Ascending aorta (tissue), 2 donors: ENCODE measurements at regions not wholly inside any gene's neighbourhood (a gene's known extent, or its start where the extent isn't known, plus 50 kb on each side); places are given as distances from the start of the nearest gene placed in this dataset.
A peak's percentile ranks its signal among the peaks of the same experiment; 100 is the strongest.

Source experiments
- DNase-seq, 2 donors: peaks; one replicate each; pipeline ENCODE4 v3.0.0-alpha.2; 2019; ENCODE audit warnings: low spot score in 2 of 2
- H3K27ac ChIP-seq, 2 donors: fragments of 200-600 bp; sonication (generic); one replicate each; pipeline ENCODE4 v1.5.1; 2016 to 2017; ENCODE audit warnings: mild to moderate bottlenecking in 1 of 2
- H3K27me3 ChIP-seq: fragments of 200-600 bp; sonication (generic); one replicate; pipeline ENCODE4 v1.5.1; 2017
- H3K36me3 ChIP-seq, 2 donors: fragments of 200-600 bp; sonication (generic); one replicate each; pipeline ENCODE4 v1.5.1; 2016
- H3K4me1 ChIP-seq, 2 donors: fragments of 200-600 bp; sonication (generic); one replicate each; pipeline ENCODE4 v1.5.1; 2016 to 2017; ENCODE audit warnings: mild to moderate bottlenecking in 1 of 2
- H3K4me3 ChIP-seq, 2 donors: fragments of 200-600 bp; sonication (generic); one replicate each; pipeline ENCODE4 v1.5.1; 2016 to 2017; ENCODE audit warnings: mild to moderate bottlenecking in 1 of 2
- H3K9me3 ChIP-seq, 2 donors: fragments of 200-600 bp; sonication (generic); one replicate each; pipeline ENCODE4 v1.5.1; 2016
- intact Hi-C: fragments of 100-400 bp; cut with DNase I; formaldehyde crosslinking; loops from one replicate; pipeline ENCODE4 v1.15.1; 2023
- TF ChIP-seq, protein P1 (sequence below), 3 experiments: fragments of 200-600 bp in 2 of 3; fragments of 450-650 bp in 1 of 3; sonication (generic) in 2 of 3; IDR thresholded peaks; one replicate each; pipeline ENCODE4 v1.5.1; 2016 to 2019; ENCODE audit warnings: antibody characterized with exemption in 3 of 3, mild to moderate bottlenecking in 1 of 3, moderate library complexity in 1 of 3

DNA sequence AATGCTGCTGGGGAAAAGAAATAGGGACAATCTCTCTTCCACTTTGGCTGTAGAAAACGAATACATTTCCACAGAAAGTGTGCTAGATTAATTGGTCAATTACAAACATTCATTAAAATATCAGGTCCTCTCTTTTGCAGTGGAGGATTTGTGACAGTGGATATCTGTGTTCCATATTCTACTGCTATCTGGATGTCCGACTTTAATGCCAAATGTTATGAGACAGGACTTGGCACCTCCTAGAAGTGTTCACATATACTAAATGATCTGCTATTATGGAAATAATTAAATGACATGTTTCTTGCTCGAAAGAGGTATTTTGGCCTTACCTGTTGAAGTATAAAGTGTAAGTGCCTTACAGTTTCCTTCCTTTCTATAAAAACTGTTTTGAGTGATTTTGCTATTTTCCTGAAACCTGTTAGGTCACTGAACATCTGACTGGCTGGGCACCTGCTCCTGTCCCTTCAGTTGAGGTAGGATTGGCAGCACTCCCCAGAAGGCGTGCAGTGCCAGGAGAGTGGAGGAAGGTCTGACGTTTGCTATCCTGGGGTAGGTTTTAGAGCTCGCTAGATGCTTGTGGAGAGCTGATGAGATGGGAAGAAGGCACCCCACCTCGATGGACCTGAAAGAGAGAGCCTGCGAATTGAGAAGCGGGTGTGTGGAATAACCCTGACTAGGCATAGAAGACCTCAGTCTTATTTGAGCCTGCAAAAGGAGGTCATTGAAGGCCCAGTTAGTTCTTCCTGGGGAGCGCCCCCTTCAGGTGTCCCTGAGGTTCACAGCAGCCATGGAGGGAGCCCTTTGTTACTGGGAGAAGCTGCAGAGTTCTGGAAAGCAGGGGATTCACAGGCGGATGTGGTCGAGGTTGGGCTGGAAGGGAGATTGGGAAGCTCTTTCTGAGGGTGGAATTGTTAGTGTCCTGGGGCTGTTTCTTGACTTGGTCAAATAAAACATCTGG is 159.4 kb upstream of the ZNF267 start:
- no peak for DNase-seq
- Histone ChIP-seq H3K36me3 (no peaks in the 10 kb centered on the region), H3K27ac (peak overlapping the region; percentile 94), H3K4me3 (peak overlapping the region; percentile 82 to 92), H3K27me3 (no peaks in the 10 kb centered on the region), H3K4me1 (peaks cover 4 to 11% of the 10 kb centered on the region in 2 donors), H3K9me3 (no peaks in the 10 kb centered on the region)
- intact Hi-C loops: loop anchor here (1.0 to 10.0 kb wide), 4 partner anchors 159 to 534 kb away; partner anchors contain the start of genes FUS, RUSF1, TGFB1I1 and ZNF267
- TF ChIP-seq, protein P1, sequence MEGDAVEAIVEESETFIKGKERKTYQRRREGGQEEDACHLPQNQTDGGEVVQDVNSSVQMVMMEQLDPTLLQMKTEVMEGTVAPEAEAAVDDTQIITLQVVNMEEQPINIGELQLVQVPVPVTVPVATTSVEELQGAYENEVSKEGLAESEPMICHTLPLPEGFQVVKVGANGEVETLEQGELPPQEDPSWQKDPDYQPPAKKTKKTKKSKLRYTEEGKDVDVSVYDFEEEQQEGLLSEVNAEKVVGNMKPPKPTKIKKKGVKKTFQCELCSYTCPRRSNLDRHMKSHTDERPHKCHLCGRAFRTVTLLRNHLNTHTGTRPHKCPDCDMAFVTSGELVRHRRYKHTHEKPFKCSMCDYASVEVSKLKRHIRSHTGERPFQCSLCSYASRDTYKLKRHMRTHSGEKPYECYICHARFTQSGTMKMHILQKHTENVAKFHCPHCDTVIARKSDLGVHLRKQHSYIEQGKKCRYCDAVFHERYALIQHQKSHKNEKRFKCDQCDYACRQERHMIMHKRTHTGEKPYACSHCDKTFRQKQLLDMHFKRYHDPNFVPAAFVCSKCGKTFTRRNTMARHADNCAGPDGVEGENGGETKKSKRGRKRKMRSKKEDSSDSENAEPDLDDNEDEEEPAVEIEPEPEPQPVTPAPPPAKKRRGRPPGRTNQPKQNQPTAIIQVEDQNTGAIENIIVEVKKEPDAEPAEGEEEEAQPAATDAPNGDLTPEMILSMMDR (IDR thresholded peaks at IDR 0.05): peak in 1 of 3 experiments; percentile 13

GRCh38 chr16:31714903-31715504 is 158.6 kb upstream of the ZNF267 start:
- intact Hi-C loops: loop anchor here (5.0 to 10.0 kb wide), 2 partner anchors 208 to 240 kb away; partner anchors contain the start of genes RUSF1 and TGFB1I1
- H3K27ac ChIP-seq: no peak overlapping the region
- H3K27me3 ChIP-seq: no peaks in the 10 kb centered on the region
- peak overlapping the region in 1 of 2 donors; percentile 92 for H3K4me3 ChIP-seq
- DNase-seq: no peak
- TF ChIP-seq, protein P1 (IDR thresholded peaks at IDR 0.05): no peak
- no peaks in the 10 kb centered on the region for H3K36me3 ChIP-seq
- H3K9me3 ChIP-seq: no peaks in the 10 kb centered on the region
- peaks cover 4 to 11% of the 10 kb centered on the region in 2 donors for H3K4me1 ChIP-seq

- peaks cover 4 to 11% of the 10 kb centered on the region in 2 donors for H3K4me1 ChIP-seq
These were observed 157.7 kb upstream of the ZNF267 start for GRCh38 chr16:31715915-31716314.

GRCh38 chr16:31718998-31719397 is 154.6 kb upstream of the ZNF267 start:
- H3K4me1 ChIP-seq: peaks cover 4 to 9% of the 10 kb centered on the region in 2 donors
- intact Hi-C loops: loop anchor here (10.0 kb wide), 1 partner anchor 244 kb away; the partner anchor contains the start of gene TGFB1I1
- H3K36me3 ChIP-seq: no peaks in the 10 kb centered on the region
- DNase-seq: no peak
- no peak overlapping the region for H3K4me3 ChIP-seq
- no peak overlapping the region for H3K27ac ChIP-seq
- TF ChIP-seq, protein P1 (IDR thresholded peaks at IDR 0.05): no peak
- peaks cover 0 to 8% of the 10 kb centered on the region in 2 donors for H3K9me3 ChIP-seq
- no peaks in the 10 kb centered on the region for H3K27me3 ChIP-seq

More at GRCh38 chr16:31715915-31716314, 157.7 kb upstream of the ZNF267 start:
- peaks cover 0 to 8% of the 10 kb centered on the region in 2 donors for H3K9me3 ChIP-seq
- H3K27ac ChIP-seq: no peak overlapping the region
- H3K36me3 ChIP-seq: no peaks in the 10 kb centered on the region
- no peaks in the 10 kb centered on the region for H3K27me3 ChIP-seq
- DNase-seq: no peak
- TF ChIP-seq, protein P1 (IDR thresholded peaks at IDR 0.05): no peak
- H3K4me3 ChIP-seq: no peak overlapping the region
- intact Hi-C loops: loop anchor here (10.0 kb wide), 1 partner anchor 241 kb away; the partner anchor contains the start of gene TGFB1I1

- H3K27ac ChIP-seq: no peak overlapping the region
- intact Hi-C loops: no loop called here
- H3K4me3 ChIP-seq: no peak overlapping the region
- DNase-seq: no peak
- TF ChIP-seq, protein P1 (IDR thresholded peaks at IDR 0.05): no peak
- H3K4me1 ChIP-seq: no peaks in the 10 kb centered on the region
- peaks cover 8 to 35% of the 10 kb centered on the region in 2 donors for H3K9me3 ChIP-seq
- no peaks in the 10 kb centered on the region for H3K27me3 ChIP-seq
- peaks cover 14 to 49% of the 10 kb centered on the region in 2 donors for H3K36me3 ChIP-seq
These were observed 146.1 kb upstream of the ZNF267 start for GRCh38 chr16:31727553-31727952.
